Mucosa of descending colon (tissue), 3 donors: ENCODE measurements at regions not wholly inside any gene's neighbourhood (a gene's known extent, or its start where the extent isn't known, plus 50 kb on each side); places are given as distances from the start of the nearest gene placed in this dataset.
"Not testable (repeated sequence)": the region's sequence is repeated elsewhere in the genome, so short reads cannot be mapped to it uniquely, and the experiment has no call there.

Source experiments
- ATAC-seq: fragments of 200-7000 bp; cut with Tn5 transposase; one replicate; pipeline ENCODE4 v1.9.1; 2020; ENCODE audit warnings: mild to moderate bottlenecking, moderate library complexity
- DNase-seq, 3 donors: peaks; one replicate each; pipeline ENCODE4 v3.0.0-alpha.2; 2020
- H3K36me3 ChIP-seq: fragments of 200-600 bp; one replicate; pipeline ENCODE4 v1.8.0; 2021; ENCODE audit warnings: low read depth, mild to moderate bottlenecking
- H3K4me1 ChIP-seq: fragments of 200-600 bp; one replicate; pipeline ENCODE4 v1.8.0; 2021; ENCODE audit warnings: low read depth, mild to moderate bottlenecking
- H3K4me3 ChIP-seq: fragments of 200-600 bp; one replicate; pipeline ENCODE4 v1.8.0; 2021; ENCODE audit warnings: mild to moderate bottlenecking
- H3K9me3 ChIP-seq: fragments of 200-600 bp; one replicate; pipeline ENCODE4 v1.8.0; 2021; ENCODE audit warnings: mild to moderate bottlenecking
- intact Hi-C, 2 donors: fragments of 100-400 bp; cut with DNase I in 1 of 2; cut with micrococcal nuclease in 1 of 2; formaldehyde crosslinking; loops; one replicate each; pipeline versions ENCODE4 v1.11.0 to v1.11.1; 2022; cut with DNase I, micrococcal nuclease
- TF ChIP-seq, protein P1 (sequence below): fragments of 200-600 bp; IDR thresholded peaks from one replicate; pipeline ENCODE4 v1.8.0; 2022; ENCODE audit warnings: antibody characterized with exemption, mild to moderate bottlenecking
- donor health status: DM: no; HTN: no; CAD: no; lungs with moderate emphysema.
- donor health status: DM: no; HTN: no; CAD: no.
- donor health status: DM: no; HTN: yes; CAD: no.

- no peak overlapping the region for H3K4me3 ChIP-seq
- TF ChIP-seq, protein P1, sequence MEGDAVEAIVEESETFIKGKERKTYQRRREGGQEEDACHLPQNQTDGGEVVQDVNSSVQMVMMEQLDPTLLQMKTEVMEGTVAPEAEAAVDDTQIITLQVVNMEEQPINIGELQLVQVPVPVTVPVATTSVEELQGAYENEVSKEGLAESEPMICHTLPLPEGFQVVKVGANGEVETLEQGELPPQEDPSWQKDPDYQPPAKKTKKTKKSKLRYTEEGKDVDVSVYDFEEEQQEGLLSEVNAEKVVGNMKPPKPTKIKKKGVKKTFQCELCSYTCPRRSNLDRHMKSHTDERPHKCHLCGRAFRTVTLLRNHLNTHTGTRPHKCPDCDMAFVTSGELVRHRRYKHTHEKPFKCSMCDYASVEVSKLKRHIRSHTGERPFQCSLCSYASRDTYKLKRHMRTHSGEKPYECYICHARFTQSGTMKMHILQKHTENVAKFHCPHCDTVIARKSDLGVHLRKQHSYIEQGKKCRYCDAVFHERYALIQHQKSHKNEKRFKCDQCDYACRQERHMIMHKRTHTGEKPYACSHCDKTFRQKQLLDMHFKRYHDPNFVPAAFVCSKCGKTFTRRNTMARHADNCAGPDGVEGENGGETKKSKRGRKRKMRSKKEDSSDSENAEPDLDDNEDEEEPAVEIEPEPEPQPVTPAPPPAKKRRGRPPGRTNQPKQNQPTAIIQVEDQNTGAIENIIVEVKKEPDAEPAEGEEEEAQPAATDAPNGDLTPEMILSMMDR: peak; percentile 93
- intact Hi-C loops: loop anchor here in 1 of 2 donors (5.0 to 10.0 kb wide), 2 partner anchors 158 to 205 kb away; no protein-coding TSS in a partner anchor
- peak; percentile 98 for ATAC-seq
- no peaks in the 10 kb centered on the region for H3K4me1 ChIP-seq
- no peaks in the 10 kb centered on the region for H3K36me3 ChIP-seq
- H3K9me3 ChIP-seq: no peaks in the 10 kb centered on the region
- peak; percentile 88 to 94 (median 93) for DNase-seq
Observed at GRCh38 chr2:44087036-44087713, 81.5 kb upstream of the PPM1B start.

DNA sequence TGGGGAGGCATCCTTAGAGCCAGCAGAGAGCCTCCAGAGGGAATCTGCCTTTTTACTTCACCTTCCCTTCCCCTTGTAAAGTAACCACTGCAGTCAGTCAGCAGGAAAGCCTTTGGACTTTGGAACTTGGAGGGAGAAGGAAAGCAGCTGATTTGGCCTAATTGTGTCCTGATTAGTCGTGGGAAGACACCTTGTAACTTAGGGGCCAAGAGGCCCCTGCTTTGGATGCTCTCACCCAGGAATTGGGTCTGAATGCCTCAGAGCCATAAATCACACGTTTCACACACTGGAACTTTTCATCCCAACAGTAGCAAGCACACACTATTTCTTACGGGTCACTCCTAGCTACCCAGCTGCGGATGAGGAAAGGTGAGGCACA, 81.0 kb upstream of the PPM1B start:
- Histone ChIP-seq H3K9me3 (no peaks in the 10 kb centered on the region), H3K4me3 (no peak overlapping the region), H3K36me3 (no peaks in the 10 kb centered on the region), H3K4me1 (no peaks in the 10 kb centered on the region)
- peak in 1 of 3 donors; percentile 28 for DNase-seq
- intact Hi-C loops: loop anchor here in 1 of 2 donors (5.0 to 10.0 kb wide), 2 partner anchors 157 to 205 kb away; no protein-coding TSS in a partner anchor
- TF ChIP-seq, protein P1: no peak
- ATAC-seq: peak; percentile 71

DNA sequence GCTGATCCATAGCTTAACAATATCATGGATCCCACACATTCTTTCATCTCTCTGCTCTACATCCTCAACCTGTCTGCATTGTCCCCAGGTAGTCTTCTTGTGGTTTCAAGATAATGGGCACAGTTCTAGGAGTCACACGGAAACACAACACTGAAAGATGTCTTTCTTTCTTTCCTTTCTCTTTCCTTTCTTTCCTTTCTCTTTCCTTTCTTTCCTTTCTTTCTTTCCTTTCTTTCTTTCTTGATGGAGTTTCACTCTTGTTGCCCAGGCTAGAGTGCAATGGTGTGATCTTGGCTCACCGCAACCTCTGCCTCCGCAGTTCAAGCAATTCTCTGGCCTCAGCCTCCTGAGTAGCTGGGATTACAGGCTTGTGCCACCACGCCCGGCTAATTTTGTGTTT, 76.2 kb upstream of the PPM1B start:
- H3K4me3 ChIP-seq, H3K4me1 ChIP-seq, H3K9me3 ChIP-seq, intact Hi-C loops, H3K36me3 ChIP-seq, DNase-seq, ATAC-seq: not testable (repeated sequence)

DNA sequence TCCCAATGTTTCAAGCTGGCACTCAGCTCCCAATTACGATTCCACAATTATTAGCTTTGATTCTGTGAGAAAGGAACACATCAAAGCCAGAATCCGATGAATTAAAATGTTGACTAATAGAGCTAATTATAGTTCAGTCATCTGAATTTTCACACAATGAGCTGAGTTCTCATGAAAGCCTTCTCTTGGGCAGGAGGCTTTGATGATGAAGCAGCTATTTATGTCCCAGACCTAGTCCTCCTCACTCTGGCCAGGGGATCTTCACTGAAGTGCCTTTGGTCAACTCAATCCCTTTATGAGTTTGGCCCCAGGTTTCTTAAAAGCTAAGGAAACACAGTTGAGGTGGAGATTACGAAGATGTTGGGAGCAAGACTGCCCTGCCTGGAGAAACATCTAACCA, 74.7 kb upstream of the PPM1B start:
- H3K4me1 ChIP-seq: no peaks in the 10 kb centered on the region
- H3K4me3 ChIP-seq: no peak overlapping the region
- TF ChIP-seq, protein P1: no peak
- no peaks in the 10 kb centered on the region for H3K9me3 ChIP-seq
- no peak for ATAC-seq
- no peaks in the 10 kb centered on the region for H3K36me3 ChIP-seq
- intact Hi-C loops: no loop called here
- DNase-seq: no peak

DNA sequence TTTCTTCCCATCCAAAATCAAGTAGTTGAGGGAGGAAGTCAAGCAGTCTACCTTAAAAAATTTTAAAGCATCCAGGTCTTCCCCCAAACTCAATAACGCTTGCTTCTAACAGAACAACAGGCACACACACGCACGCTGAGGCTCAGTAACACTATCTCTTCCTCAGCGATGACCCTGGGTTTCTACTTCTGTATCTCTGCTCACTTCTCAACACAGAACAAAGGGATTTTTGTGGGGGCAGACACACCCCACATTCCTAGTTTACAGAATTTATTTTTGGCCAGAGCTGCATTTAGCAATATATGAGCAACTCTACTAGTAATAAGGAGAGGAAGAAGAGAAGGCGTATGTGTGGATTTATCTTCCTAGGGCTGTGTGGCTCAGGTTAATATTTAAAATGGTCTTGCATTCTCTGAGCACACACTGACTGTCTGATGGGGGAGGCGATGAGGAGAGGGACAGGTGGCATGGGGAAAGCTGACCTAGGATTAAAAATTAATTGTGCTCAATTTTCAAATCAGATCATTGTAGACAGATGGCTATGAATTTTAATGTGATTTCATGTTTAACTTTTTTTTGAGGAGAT, 71.3 kb upstream of the PPM1B start:
- Histone ChIP-seq H3K4me3 (no peak overlapping the region), H3K4me1 (no peaks in the 10 kb centered on the region), H3K36me3 (no peaks in the 10 kb centered on the region), H3K9me3 (no peaks in the 10 kb centered on the region)
- TF ChIP-seq, protein P1: no peak
- intact Hi-C loops: no loop called here
- DNase-seq: no peak
- ATAC-seq: peak; percentile 21

DNA sequence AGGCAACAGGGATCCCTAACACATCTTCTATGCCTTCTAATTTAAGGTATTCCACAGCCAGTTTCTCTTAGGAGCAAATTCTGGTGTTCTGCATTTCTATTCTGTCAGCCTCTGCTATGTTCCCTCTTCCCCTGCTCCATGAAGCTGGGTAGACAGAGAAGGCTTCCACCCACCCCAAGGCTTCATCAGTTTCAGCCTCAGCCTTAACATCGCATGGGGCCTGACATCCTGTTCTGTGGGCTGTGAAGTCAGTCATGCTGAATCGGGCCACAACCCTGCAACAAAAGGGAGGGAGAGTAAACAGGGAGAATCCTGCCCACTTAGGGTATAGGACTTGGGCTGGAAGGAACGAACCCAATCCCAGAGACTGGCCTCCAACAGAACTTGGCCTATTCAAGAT, 70.6 kb upstream of the PPM1B start:
- no peaks in the 10 kb centered on the region for H3K36me3 ChIP-seq
- H3K9me3 ChIP-seq: no peaks in the 10 kb centered on the region
- ATAC-seq (no peak), DNase-seq (no peak)
- no peak overlapping the region for H3K4me3 ChIP-seq
- H3K4me1 ChIP-seq: no peaks in the 10 kb centered on the region
- TF ChIP-seq, protein P1: no peak
- intact Hi-C loops: no loop called here
